Umbilical cord (tissue), 1 donor: ENCODE measurements at regions not wholly inside any gene's neighbourhood (a gene's known extent, or its start where the extent isn't known, plus 50 kb on each side); places are given as distances from the start of the nearest gene placed in this dataset.

Experiments used
- DNase-seq: peaks from one replicate; pipeline ENCODE4 v3.0.0-alpha.2; 2015; ENCODE audit warnings: low spot score

GRCh38 chr5:56487528-56488115 lies 254.5 kb upstream of the ANKRD55 start:
- no peak for DNase-seq

- no peak for DNase-seq
These were observed 249.2 kb upstream of the ANKRD55 start for GRCh38 chr5:56482363-56482762.

GRCh38 chr5:56481428-56482357 lies 248.6 kb upstream of the ANKRD55 start:
- peak; percentile 66 for DNase-seq

GRCh38 chr5:56480705-56481427 lies 247.7 kb upstream of the ANKRD55 start:
- DNase-seq, result peak; percentile 79

GRCh38 chr5:56480078-56480704 lies 247.1 kb upstream of the ANKRD55 start:
- peak; percentile 53 for DNase-seq

GRCh38 chr5:56479696-56480077 lies 246.6 kb upstream of the ANKRD55 start:
- peak; percentile 52 for DNase-seq

- DNase-seq, result no peak
These were observed 246.0 kb upstream of the ANKRD55 start for GRCh38 chr5:56479126-56479525.

GRCh38 chr5:56478062-56478461 lies 244.9 kb upstream of the ANKRD55 start:
- DNase-seq, result no peak

- DNase-seq, result no peak
These were observed 243.3 kb upstream of the ANKRD55 start for GRCh38 chr5:56476487-56476856.

GRCh38 chr5:56475689-56476486 lies 242.8 kb upstream of the ANKRD55 start:
- DNase-seq, result no peak

- DNase-seq, result no peak
These were observed 238.6 kb upstream of the ANKRD55 start for GRCh38 chr5:56471707-56472106.

GRCh38 chr5:56470007-56470406 lies 236.9 kb upstream of the ANKRD55 start:
- no peak for DNase-seq

- no peak for DNase-seq
These were observed 235.1 kb upstream of the ANKRD55 start for GRCh38 chr5:56468277-56468676.

GRCh38 chr5:56467176-56467717 lies 234.1 kb upstream of the ANKRD55 start:
- DNase-seq, result no peak

GRCh38 chr5:56466136-56466816 lies 233.1 kb upstream of the ANKRD55 start:
- DNase-seq, result no peak

GRCh38 chr5:56465769-56466135 lies 232.6 kb upstream of the ANKRD55 start:
- no peak for DNase-seq

GRCh38 chr5:56464935-56465768 lies 232.0 kb upstream of the ANKRD55 start:
- no peak for DNase-seq

GRCh38 chr5:56463944-56464571 lies 230.9 kb upstream of the ANKRD55 start:
- DNase-seq, result no peak

GRCh38 chr5:56461584-56461983 lies 228.5 kb upstream of the ANKRD55 start:
- DNase-seq, result no peak
